HEK293T (cell line): ENCODE measurements at regions not wholly inside any gene's neighbourhood (a gene's known extent, or its start where the extent isn't known, plus 50 kb on each side); places are given as distances from the start of the nearest gene placed in this dataset.

Experiments used
- CTCF ChIA-PET: fragments of 350-600 bp; formaldehyde crosslinking; extraction: SDS; loops from one replicate; lab custom pipeline; 2021; ENCODE audit warnings: antibody characterized with exemption, inconsistent platforms; lab: Yijun Ruan, JAX
- POLR2A ChIA-PET: fragments of 350-600 bp; formaldehyde crosslinking; extraction: SDS; loops from one replicate; lab custom pipeline; 2020; ENCODE audit warnings: antibody characterized with exemption, inconsistent platforms; lab: Yijun Ruan, JAX
- DNase-seq: peaks from one replicate; pipeline ENCODE4 v3.0.0; 2012; ENCODE audit warnings: mixed read lengths; ENCODE audit errors: extremely low spot score
- ARNT ChIP-seq: fragments of 450-650 bp; IDR thresholded peaks from 2 replicates; pipeline ENCODE4 v1.6.1; 2017; ENCODE audit warnings: mild to moderate bottlenecking
- BHLHE40 ChIP-seq: fragments of 450-650 bp; IDR thresholded peaks from 2 replicates; pipeline ENCODE4 v1.6.1; 2016; ENCODE audit warnings: mild to moderate bottlenecking, moderate library complexity, borderline replicate concordance
- CTBP1 ChIP-seq: fragments of 450-650 bp; IDR thresholded peaks from 2 replicates; pipeline ENCODE4 v1.6.1; 2016; ENCODE audit warnings: borderline replicate concordance
- ELF4 ChIP-seq: fragments of 450-650 bp; IDR thresholded peaks from 2 replicates; pipeline ENCODE4 v1.6.1; 2017; ENCODE audit warnings: antibody characterized with exemption
- FOXA1 ChIP-seq: fragments of 450-650 bp; IDR thresholded peaks from 2 replicates; pipeline ENCODE4 v1.6.1; 2016; ENCODE audit warnings: mild to moderate bottlenecking
- FOXK2 ChIP-seq: fragments of 450-650 bp; IDR thresholded peaks from 2 replicates; pipeline ENCODE4 v1.6.1; 2016; ENCODE audit warnings: mild to moderate bottlenecking
- FOXM1 ChIP-seq: fragments of 450-650 bp; IDR thresholded peaks from 2 replicates; pipeline ENCODE4 v1.6.1; 2017; ENCODE audit warnings: mild to moderate bottlenecking, borderline replicate concordance
- HDGF ChIP-seq: fragments of 450-650 bp; IDR thresholded peaks from 2 replicates; pipeline ENCODE4 v1.6.1; 2017; ENCODE audit warnings: antibody characterized with exemption, borderline replicate concordance
- L3MBTL2 ChIP-seq: fragments of 450-650 bp; conservative IDR thresholded peaks from 2 replicates; pipeline ENCODE4 v1.6.1; 2016; ENCODE audit warnings: mild to moderate bottlenecking
- LEF1 ChIP-seq: fragments of 450-650 bp; IDR thresholded peaks from 2 replicates; pipeline ENCODE4 v1.6.1; 2017; ENCODE audit warnings: mild to moderate bottlenecking, borderline replicate concordance
- NFRKB ChIP-seq: fragments of 450-650 bp; IDR thresholded peaks from 2 replicates; pipeline ENCODE4 v1.6.1; 2016; ENCODE audit warnings: mild to moderate bottlenecking, moderate library complexity
- SP1 ChIP-seq: fragments of 450-650 bp; IDR thresholded peaks from 2 replicates; pipeline ENCODE4 v1.6.1; 2017
- SUZ12 ChIP-seq: fragments of 450-650 bp; IDR thresholded peaks from 2 replicates; pipeline ENCODE4 v1.6.1; 2016; ENCODE audit warnings: mild to moderate bottlenecking
- TARDBP ChIP-seq: fragments of 450-650 bp; IDR thresholded peaks from 2 replicates; pipeline ENCODE4 v1.6.1; 2016
- ZNF384 ChIP-seq: fragments of 450-650 bp; IDR thresholded peaks from 2 replicates; pipeline ENCODE4 v1.6.1; 2016
- TF ChIP-seq, protein P1 (sequence below): fragments of 450-650 bp; IDR thresholded peaks from 2 replicates; pipeline ENCODE4 v1.6.1; 2016

DNA sequence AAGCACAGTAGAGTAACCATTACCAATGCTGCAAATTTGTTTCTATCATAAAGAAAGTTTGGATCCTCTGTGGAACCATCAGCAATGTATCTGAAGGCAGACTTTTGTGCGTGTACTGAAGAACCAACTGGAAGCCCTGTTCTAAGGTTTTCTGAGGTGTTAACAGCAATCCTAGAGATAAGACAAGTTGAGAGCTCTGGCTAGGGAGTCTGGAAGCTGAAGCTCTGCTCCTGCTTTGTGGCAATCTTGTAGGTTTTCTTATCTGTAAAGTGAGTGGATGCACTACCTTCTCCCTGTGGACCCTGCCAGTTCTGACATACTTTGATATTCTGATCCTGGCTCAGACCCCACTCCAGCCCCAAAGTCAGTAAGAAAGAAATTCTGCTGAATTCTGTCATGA lies 171.2 kb upstream of the SLC14A2 start:
- POLR2A ChIA-PET, result no interaction called here
- no peak for TF ChIP-seq L3MBTL2
- no peak for TF ChIP-seq ZNF384
- TF ChIP-seq FOXM1, result no peak
- TF ChIP-seq LEF1, result no peak
- DNase-seq, result no peak
- CTCF ChIA-PET, result no interaction called here

- CTCF ChIA-PET, result no interaction called here
- no peak for DNase-seq
- no peak for TF ChIP-seq FOXK2
- no peak for TF ChIP-seq LEF1
- TF ChIP-seq SUZ12, result no peak
- TF ChIP-seq HDGF, result no peak
- POLR2A ChIA-PET, result no interaction called here
Observed at GRCh38 chr18:45447355-45448265, 167.7 kb upstream of the SLC14A2 start.

DNA sequence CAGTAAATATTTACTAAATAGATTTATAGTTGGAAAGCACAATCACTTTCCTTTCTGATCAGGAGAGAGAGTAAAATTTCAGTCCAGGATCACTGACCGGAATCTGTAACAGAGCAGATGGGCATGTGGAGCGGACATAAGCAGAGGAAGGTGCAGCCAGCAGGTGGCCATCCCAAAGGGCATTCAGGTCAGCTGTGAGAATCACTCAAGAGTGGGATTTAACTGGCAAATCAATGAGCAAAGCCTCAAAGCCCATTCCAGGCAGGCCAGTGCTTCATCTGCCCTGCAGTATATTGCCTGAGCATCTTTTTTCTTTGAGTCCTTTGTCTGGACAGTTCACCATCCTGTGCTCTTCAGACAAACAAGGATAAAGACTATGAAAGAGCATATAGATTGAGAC lies 166.4 kb upstream of the SLC14A2 start:
- ChIA-PET CTCF (no interaction called here), POLR2A (no interaction called here)
- no peak for TF ChIP-seq NFRKB
- TF ChIP-seq LEF1, result no peak
- no peak for TF ChIP-seq HDGF
- no peak for TF ChIP-seq FOXK2
- TF ChIP-seq TARDBP, result no peak
- no peak for TF ChIP-seq ZNF384
- no peak for TF ChIP-seq BHLHE40
- no peak for TF ChIP-seq FOXM1
- TF ChIP-seq CTBP1, result no peak
- no peak for DNase-seq

DNA sequence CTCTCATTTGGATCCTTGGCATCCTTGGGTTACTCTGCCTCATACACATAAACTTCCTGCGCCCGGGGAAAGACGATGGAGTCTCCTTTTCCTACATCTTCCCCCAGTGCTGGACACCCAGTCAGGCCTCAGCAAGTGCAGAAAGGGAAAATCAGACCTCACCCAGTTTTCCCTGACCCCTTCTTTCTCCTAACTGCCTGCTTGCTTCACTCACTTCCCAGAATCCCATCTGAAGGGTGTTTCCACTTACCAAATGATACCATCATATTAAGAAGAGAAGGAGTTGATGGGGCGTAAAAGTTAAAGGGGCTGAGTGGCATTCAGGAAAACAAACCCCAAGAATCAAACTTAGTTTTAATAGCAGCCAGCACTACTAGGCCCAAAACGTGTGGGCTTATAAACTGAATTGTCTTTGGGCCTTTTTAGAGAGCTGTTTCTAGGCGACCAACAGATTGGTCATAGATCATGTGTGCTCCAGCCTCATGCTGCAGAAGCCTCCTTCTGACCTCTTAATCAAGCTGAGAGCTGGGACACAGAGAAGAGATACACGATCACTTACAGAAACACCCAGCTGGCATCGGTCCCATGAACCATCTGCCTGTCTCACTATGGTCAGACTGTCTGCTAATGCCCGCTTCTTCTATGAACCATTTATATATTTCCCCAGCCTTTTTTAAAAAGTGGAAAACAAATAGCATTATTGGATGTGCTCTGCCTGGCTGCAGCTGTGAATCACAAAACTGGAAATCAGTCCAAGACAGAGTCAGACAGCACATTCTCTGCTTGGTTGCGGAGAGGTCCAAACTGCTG lies 165.7 kb upstream of the SLC14A2 start:
- no peak for DNase-seq
- TF ChIP-seq SUZ12 (no peak), CTBP1 (no peak), LEF1 (no peak), TARDBP (no peak)
- ChIA-PET CTCF (no interaction called here), POLR2A (no interaction called here)

- ChIA-PET CTCF (no interaction called here), POLR2A (no interaction called here)
- no peak for DNase-seq
- no peak for TF ChIP-seq ZNF384
- no peak for TF ChIP-seq FOXA1
- TF ChIP-seq, protein P1, sequence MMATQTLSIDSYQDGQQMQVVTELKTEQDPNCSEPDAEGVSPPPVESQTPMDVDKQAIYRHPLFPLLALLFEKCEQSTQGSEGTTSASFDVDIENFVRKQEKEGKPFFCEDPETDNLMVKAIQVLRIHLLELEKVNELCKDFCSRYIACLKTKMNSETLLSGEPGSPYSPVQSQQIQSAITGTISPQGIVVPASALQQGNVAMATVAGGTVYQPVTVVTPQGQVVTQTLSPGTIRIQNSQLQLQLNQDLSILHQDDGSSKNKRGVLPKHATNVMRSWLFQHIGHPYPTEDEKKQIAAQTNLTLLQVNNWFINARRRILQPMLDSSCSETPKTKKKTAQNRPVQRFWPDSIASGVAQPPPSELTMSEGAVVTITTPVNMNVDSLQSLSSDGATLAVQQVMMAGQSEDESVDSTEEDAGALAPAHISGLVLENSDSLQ, result no peak
- TF ChIP-seq ELF4, result no peak
- no peak for TF ChIP-seq BHLHE40
- no peak for TF ChIP-seq CTBP1
- TF ChIP-seq FOXK2, result no peak
- TF ChIP-seq SP1, result no peak
Observed at GRCh38 chr18:45456090-45457021, 158.9 kb upstream of the SLC14A2 start.

GRCh38 chr18:45458033-45458432 lies 157.2 kb upstream of the SLC14A2 start:
- ChIA-PET POLR2A (no interaction called here), CTCF (interaction anchor here (0.6 kb wide), 1 partner anchor 54 kb away, joined by 3 read pairs; no protein-coding TSS in a partner anchor)
- TF ChIP-seq ZNF384, result no peak
- TF ChIP-seq SP1, result no peak
- TF ChIP-seq FOXM1, result no peak
- TF ChIP-seq TARDBP, result no peak
- TF ChIP-seq L3MBTL2, result no peak
- TF ChIP-seq, protein P1, result no peak
- no peak for TF ChIP-seq SUZ12
- TF ChIP-seq ELF4, result no peak
- TF ChIP-seq NFRKB, result no peak
- no peak for TF ChIP-seq BHLHE40
- no peak for TF ChIP-seq FOXA1
- TF ChIP-seq CTBP1, result no peak
- TF ChIP-seq FOXK2, result no peak
- TF ChIP-seq ARNT, result no peak
- no peak for TF ChIP-seq HDGF
- no peak for DNase-seq
